Fibroblast of skin of scalp (primary cell): ENCODE measurements at regions not wholly inside any gene's neighbourhood (a gene's known extent, or its start where the extent isn't known, plus 50 kb on each side); places are given as distances from the start of the nearest gene placed in this dataset.

Source experiments
- DNase-seq: peaks from one replicate; pipeline ENCODE4 v3.0.0-alpha.2; 2013

DNA sequence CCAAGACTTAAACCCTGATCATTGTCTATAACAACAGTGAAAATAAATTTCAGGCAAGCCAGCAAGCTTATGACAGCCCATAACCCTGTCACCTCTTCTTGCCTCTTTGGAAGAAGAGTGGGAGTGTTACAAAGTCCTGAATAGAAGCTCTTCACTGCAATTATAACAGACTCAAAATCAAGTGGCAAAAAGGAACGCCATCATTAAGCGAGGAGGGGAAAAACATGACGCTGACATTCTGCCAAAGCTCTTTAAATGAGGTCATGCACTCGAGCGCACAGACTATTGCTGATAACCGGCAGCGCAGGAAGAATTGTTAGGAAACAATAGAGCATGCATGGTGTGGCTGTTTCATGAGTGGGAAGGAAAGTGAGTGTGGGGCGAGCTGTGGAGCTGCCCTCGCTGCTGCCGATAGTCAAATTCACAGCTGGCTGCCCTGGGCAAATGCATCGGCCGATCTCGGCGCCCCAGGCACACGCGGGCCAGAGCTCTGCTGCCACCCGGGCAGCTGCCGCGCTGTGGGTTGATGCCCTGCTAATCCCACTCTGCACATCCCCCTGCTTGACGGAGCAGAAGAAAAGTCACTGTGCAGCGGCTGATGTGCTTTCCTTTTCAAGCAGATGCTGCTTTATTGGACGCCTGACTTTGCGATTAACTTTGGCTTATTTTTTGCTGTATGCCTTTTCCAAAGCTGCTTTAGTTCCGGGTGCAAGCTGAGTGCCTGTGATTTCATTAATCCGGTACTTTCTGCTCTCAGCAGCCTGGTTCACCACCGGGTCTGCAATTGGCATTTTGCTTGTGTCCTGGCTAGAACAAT is 102.4 kb upstream of the ST6GALNAC5 start:
- no peak for DNase-seq

DNA sequence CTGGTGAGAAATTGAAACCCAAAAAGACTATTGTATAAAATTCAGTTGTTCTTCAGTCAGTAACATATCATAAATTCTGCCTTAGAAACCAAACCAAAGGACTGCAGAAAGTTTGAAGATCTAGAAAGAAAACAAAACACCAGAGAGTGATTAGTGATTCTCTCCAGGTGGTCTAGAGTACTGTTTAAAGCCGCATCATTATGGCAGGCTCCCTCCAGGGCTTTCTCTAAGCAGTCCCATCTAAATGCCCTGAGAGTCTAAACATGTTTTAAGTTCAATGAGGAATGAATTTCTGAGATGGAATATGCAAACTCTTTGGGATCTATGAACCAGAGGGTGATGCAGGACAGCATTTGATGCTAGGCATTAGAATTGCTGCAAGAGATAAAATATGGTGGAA is 100.9 kb upstream of the ST6GALNAC5 start:
- no peak for DNase-seq

DNA sequence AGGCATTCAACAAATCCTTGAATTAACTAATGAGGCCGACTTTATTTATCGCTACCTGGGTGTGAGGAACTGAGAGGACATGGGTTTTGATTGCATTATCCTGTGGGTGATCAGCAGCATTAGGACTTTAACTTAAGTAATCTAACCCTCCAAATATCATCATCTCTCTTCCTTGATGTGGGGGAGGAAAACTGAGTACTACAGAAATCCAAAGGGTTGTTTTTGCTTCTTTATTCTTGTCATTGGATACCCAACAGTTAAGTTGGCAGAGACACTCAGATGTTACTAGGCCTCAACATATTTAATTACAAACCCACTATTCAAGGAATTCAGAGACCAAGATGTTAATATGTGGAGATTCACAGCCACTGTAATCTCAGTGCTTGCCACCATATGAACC is 97.4 kb upstream of the ST6GALNAC5 start:
- no peak for DNase-seq

DNA sequence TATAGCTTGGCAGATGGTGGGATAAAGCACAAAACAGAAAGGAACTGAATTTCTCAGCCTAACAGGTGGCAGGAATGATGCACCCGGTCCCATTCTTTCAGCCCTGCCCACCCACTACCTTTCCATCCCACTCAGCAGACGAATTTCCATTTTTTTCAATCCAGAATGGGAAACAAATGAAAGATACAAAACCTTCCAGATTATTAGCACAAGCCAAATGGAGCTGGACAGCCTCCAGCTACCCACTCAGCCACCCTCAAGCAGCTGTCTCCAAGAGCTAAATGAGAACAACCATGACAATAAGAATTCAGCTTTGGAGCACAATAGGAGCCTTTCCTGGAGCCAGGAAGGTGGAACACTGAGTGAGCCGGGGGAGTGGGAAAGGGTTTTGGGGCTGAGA is 96.3 kb upstream of the ST6GALNAC5 start:
- DNase-seq, result no peak

DNA sequence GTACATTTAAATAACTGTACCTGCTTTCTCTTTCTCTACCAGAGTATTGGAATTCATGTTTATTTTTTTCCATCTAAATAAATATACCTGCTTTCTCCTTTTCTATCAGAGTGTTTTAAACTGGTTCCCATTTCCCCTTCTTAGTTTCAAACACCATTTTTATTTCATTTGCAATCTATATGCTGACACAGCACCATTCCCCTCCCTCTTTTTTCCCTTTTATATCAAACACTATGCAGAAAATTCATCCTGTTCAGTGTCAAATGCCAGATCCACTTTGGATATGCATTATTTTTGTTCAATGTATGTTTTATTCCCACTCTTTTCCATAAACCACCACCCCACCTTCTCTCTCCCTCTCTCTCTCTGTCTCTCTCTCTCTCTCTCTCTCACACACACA is 85.8 kb upstream of the ST6GALNAC5 start:
- DNase-seq, result no peak

DNA sequence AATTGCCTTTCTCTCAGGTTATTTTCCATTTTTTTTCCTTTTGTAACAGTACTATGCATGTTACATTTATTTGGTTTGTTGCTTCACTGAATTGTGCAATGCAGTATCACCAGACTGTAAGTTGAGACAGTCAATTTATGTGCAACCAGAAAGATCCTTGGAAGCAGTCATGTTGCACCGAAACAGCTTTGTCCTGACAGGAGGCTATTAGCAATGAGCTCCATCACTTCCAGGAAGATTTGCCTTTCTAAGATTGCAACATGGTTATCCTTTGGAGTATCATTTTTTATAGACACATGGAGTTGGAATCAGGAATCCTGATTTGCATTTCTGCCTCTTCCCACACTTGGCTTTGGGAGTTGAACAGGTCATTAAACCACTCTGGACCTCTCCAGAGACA is 84.5 kb upstream of the ST6GALNAC5 start:
- no peak for DNase-seq

DNA sequence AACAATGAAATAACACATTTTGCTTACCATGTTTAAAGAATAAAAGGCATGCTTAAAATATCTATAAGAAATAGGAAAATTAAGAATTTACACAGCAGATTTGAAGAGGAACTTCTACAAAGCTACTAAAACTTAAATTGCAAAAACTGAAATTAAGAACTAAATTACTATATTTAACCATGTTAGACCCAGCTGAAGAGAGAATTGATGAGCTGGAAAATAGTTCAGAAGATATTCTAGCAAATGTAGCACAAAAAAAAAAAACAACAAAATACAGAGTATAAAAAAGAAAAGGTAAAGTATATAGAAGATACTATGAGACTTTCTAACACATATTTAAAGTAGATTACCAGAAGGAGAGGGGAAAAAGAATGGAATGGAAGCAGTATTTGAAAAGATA is 82.8 kb upstream of the ST6GALNAC5 start:
- no peak for DNase-seq

DNA sequence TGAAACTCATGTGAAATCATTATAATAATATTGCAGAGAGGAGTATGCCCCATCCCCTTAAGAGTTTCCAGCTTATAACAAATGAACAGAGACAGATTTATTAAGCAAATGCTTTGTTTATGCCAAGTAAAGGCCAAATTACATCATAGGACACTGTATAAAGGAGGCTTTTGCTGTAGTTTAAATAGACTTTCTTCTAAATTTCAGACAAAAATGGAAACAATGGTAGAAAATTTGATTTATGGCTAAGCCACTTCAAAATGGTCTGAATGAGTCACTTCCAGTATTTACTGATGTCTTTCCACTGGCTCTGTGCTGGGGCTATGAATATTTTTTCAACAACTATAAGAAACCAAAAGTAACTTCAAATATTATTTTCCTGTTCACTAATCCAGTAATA is 81.1 kb upstream of the ST6GALNAC5 start:
- DNase-seq, result no peak

DNA sequence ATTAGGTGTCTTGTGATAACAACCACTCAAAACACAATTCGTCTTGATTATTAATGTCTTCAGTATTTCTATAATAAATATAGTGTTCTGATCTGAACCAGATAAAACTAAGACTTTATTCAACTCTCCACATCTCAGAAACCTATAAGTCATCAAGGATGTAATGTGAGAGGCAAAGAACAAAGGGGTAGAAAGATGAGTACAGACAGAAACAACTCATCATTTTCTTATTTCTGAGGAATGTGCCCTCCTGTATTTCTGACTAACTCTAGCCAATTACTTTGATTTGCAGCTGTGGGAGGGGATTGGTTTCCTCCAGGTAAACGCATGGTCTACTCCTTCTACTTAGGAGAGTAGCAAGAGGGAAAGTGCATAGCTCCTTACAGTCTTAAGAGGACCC is 73.7 kb upstream of the ST6GALNAC5 start:
- no peak for DNase-seq

DNA sequence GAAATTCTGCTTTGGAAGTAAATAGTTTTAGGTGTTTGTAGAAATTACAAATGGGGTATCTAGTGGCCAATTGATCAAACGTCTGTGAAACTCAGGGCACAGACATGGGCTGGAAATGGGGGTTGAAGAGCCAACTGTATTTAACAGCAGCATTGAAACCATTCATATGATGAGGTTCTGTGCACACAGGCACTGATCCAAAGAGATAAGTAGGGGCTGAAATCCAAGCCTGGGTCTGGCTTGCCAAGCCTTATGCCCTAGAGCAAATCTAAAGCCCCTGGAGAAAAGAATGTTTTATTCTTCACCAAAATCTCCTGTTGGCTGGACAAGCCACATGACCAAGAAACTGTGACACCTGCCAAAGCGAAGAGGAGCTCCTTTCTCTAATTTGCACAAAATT is 67.6 kb upstream of the ST6GALNAC5 start:
- no peak for DNase-seq

DNA sequence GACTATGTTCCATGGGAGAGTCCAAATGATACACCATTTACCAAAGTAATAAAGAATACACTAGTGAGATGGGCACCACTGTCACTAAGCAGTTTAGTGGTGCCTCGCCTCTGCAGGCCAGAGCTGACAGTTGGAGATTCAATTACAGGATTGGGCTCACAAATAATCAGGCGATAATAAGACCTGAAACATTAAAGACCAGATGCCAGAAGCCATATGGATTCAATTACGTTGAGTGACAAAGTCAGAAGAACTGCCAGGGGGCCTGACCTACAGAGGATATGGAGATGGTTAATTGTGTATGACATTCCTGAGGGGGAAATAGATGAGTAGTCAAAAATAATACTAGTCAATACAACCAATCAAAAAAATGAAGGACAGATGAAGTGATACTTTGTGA is 65.2 kb upstream of the ST6GALNAC5 start:
- no peak for DNase-seq

DNA sequence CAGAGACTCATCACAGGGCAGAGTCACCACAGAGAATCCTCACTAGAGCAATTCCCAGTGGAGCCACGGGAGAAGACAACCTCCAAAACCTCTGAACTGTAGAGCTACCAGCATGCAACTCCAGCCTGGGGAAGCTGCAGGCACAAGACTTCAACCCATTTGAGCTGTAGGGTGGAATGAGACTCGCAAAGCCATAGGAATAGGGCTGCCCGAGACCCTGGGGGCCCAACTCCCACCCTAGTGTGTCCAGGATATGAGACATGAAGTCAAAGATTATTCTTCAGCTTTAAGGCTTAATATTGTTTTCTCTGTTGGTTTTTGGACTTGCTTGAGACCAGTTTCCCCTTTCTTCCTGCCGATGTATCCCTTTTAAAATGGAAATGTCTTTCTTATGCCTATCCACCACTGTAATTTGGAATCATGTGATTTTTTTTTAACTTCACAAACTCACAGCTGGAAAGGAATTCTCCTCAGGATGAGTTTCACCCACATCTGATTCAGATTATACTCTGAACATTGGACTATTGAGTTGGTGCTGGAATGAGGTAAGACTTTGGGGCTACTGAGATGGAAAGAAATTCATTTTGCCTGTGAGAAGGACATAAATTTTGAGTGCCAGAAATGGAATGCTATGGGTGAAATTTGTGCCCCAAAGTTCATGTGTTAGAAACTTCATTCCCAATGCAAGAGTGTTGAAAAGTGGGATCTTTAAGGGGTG is 59.6 kb upstream of the ST6GALNAC5 start:
- peak; percentile 27 for DNase-seq
